CD14-positive monocyte (primary cell): ENCODE measurements at regions not wholly inside any gene's neighbourhood (a gene's known extent, or its start where the extent isn't known, plus 50 kb on each side); places are given as distances from the start of the nearest gene placed in this dataset.

Experiments
- DNase-seq, 3 donors: peaks; one replicate each; pipeline ENCODE4 v3.0.0-alpha.2; 2011 to 2022
- H2AFZ ChIP-seq: 2 replicates; pipeline ENCODE4 v1.6.0; 2012; ENCODE audit warnings: mild to moderate bottlenecking, low read depth, low read length, inconsistent platforms; ENCODE audit not compliant: insufficient read depth, poor library complexity, severe bottlenecking
- H3K27ac ChIP-seq, 2 donors: 1 replicate in 1 of 2; 2 replicates in 1 of 2; pipeline ENCODE4 v1.5.1; 2012 to 2013; ENCODE audit warnings: low read length in 2 of 2, control low read depth in 1 of 2, inconsistent platforms in 1 of 2, low read depth in 1 of 2, mild to moderate bottlenecking in 1 of 2
- H3K27me3 ChIP-seq, 2 donors: one replicate each; pipeline versions ENCODE4 v1.6.0 to v1.6.1; 2011 to 2013; ENCODE audit warnings: low read length in 2 of 2; ENCODE audit not compliant: control insufficient read depth in 2 of 2, insufficient read depth in 2 of 2
- H3K36me3 ChIP-seq, 2 donors: replicated peaks in 1 of 2; 1 replicate in 1 of 2; 2 replicates in 1 of 2; pipeline versions ENCODE4 v1.5.1 to v1.6.1; 2012 to 2013; ENCODE audit warnings: low read length in 2 of 2, control low read depth in 1 of 2, inconsistent platforms in 1 of 2, mild to moderate bottlenecking in 1 of 2; ENCODE audit not compliant: insufficient read depth in 2 of 2, control insufficient read depth in 1 of 2
- H3K4me1 ChIP-seq, 2 donors: 1 replicate in 1 of 2; 2 replicates in 1 of 2; pipeline versions ENCODE4 v1.5.1 to v1.6.1; 2012 to 2013; ENCODE audit warnings: low read length in 2 of 2, control low read depth in 1 of 2, inconsistent platforms in 1 of 2, mild to moderate bottlenecking in 1 of 2, moderate library complexity in 1 of 2; ENCODE audit not compliant: insufficient read depth in 2 of 2, control insufficient read depth in 1 of 2
- H3K4me2 ChIP-seq: replicated peaks from 2 replicates; pipeline ENCODE3; 2012; ENCODE audit warnings: low read length, moderate library complexity, mild to moderate bottlenecking; ENCODE audit not compliant: poor library complexity, severe bottlenecking; ENCODE audit errors: extremely low read depth
- H3K4me3 ChIP-seq, 3 experiments: fragments of 200-600 bp in 1 of 3; sonication (generic) in 1 of 3; replicated peaks in 1 of 3; 1 replicate in 2 of 3; 2 replicates in 1 of 3; pipeline ENCODE4 v1.5.1; 2011 to 2013; ENCODE audit warnings: low read length in 3 of 3, mild to moderate bottlenecking in 3 of 3, control low read depth in 2 of 3, low read depth in 2 of 3, inconsistent platforms in 1 of 3, moderate library complexity in 1 of 3
- H3K79me2 ChIP-seq: 2 replicates; pipeline ENCODE4 v1.6.0; 2012; ENCODE audit warnings: mild to moderate bottlenecking, control low read depth, inconsistent platforms, low read length, moderate library complexity; ENCODE audit not compliant: insufficient read depth
- H3K9ac ChIP-seq: 2 replicates; pipeline ENCODE4 v1.6.0; 2017; ENCODE audit warnings: low read length, mild to moderate bottlenecking; ENCODE audit not compliant: insufficient read depth, poor library complexity, severe bottlenecking
- H3K9me3 ChIP-seq, 2 donors: replicated peaks in 1 of 2; 1 replicate in 1 of 2; 2 replicates in 1 of 2; pipeline versions ENCODE4 v1.5.1 to v1.6.1; 2012 to 2013; ENCODE audit warnings: low read length in 2 of 2, control low read depth in 1 of 2; ENCODE audit not compliant: control insufficient read depth in 1 of 2, insufficient read depth in 1 of 2
- H4K20me1 ChIP-seq: 2 replicates; pipeline ENCODE4 v1.6.0; 2012; ENCODE audit warnings: mild to moderate bottlenecking, low read length, control low read depth, moderate library complexity; ENCODE audit not compliant: insufficient read depth
- H3K27ac Mint-ChIP-seq, 7 donors: one replicate each; pipeline ENCODE4 v1.8.0; 2020; ENCODE audit warnings: mild to moderate bottlenecking in 7 of 7, mixed read lengths in 7 of 7, moderate library complexity in 6 of 7, inconsistent platforms in 2 of 7
- H3K27me3 Mint-ChIP-seq, 3 donors: one replicate each; pipeline ENCODE4 v1.8.0; 2021 to 2022; ENCODE audit warnings: low read depth in 3 of 3, mild to moderate bottlenecking in 3 of 3, mixed read lengths in 3 of 3, moderate library complexity in 3 of 3, inconsistent platforms in 1 of 3
- H3K36me3 Mint-ChIP-seq, 2 donors: one replicate each; pipeline ENCODE4 v1.8.0; 2020; ENCODE audit warnings: mixed read lengths in 2 of 2, inconsistent platforms in 1 of 2, mild to moderate bottlenecking in 1 of 2
- H3K4me1 Mint-ChIP-seq: one replicate; pipeline ENCODE4 v1.8.0; 2020; ENCODE audit warnings: mild to moderate bottlenecking, mixed read lengths
- H3K4me3 Mint-ChIP-seq, 2 donors: one replicate each; pipeline ENCODE4 v1.8.0; 2020; ENCODE audit warnings: mild to moderate bottlenecking in 2 of 2, mixed read lengths in 2 of 2, moderate library complexity in 1 of 2
- H3K9me3 Mint-ChIP-seq, 7 donors: one replicate each; pipeline ENCODE4 v1.8.0; 2020 to 2022; ENCODE audit warnings: mixed read lengths in 7 of 7, mild to moderate bottlenecking in 6 of 7, moderate library complexity in 6 of 7, inconsistent platforms in 2 of 7
- WGBS: methylation state at CpG from one replicate; pipeline ENCODE4 v1.1.5; 2013; ENCODE audit warnings: missing lambda C conversion rate; ENCODE audit not compliant: insufficient coverage; 5-methylcytosine and 5-hydroxymethylcytosine counted together
- intact Hi-C, 2 donors: fragments of 100-400 bp; cut with micrococcal nuclease; formaldehyde crosslinking; loops; one replicate each; pipeline versions ENCODE4 v1.15.0 to v1.15.1; 2023
- TF ChIP-seq, protein P1 (sequence below): fragments of 200-600 bp; IDR thresholded peaks from one replicate; pipeline ENCODE4 v1.8.0; 2022; ENCODE audit warnings: antibody characterized with exemption, mild to moderate bottlenecking

DNA sequence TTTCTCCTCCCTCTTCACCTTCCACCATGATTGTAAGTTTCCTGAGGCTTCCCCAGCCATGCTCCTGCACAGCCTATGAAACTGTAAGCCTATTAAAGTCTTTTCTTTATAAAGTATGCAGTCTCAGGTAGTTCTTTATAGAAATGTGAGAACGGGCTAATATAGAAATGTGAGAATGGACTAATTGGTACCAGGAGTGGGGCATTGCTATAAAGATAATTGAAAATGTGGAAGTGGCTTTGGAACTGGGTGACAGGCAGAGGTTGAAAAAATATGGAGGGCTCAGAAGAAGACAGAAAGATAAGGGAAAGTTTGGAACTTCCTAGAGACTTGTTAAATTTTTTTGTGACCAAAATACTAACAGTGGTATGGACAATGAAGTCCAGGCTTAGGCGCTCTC, 959.3 kb downstream of the SH3BGRL start:
- Histone ChIP-seq H3K9ac (no peak overlapping the region), H2AFZ (no peak overlapping the region), H3K27ac (no peak overlapping the region), H3K4me1 (no peaks in the 10 kb centered on the region), H3K36me3 (no peaks in the 10 kb centered on the region), H3K4me3 (no peak overlapping the region), H3K9me3 (peaks cover 3 to 19% of the 10 kb centered on the region in 2 donors), H3K4me2 (no peak overlapping the region), H3K79me2 (no peaks in the 10 kb centered on the region), H4K20me1 (no peaks in the 10 kb centered on the region), H3K27me3 (no peaks in the 10 kb centered on the region)
- Mint-ChIP-seq H3K4me1 (no peaks in the 10 kb centered on the region), H3K4me3 (no peak overlapping the region), H3K9me3 (peaks cover 0 to 19% (median 6%) of the 10 kb centered on the region in 7 donors), H3K27ac (no peak overlapping the region), H3K36me3 (no peaks in the 10 kb centered on the region), H3K27me3 (no peaks in the 10 kb centered on the region)
- 92% methylated on average over 1 of the region's 2 CpGs for WGBS
- intact Hi-C loops, result no loop called here
- no peak for DNase-seq
- TF ChIP-seq, protein P1, sequence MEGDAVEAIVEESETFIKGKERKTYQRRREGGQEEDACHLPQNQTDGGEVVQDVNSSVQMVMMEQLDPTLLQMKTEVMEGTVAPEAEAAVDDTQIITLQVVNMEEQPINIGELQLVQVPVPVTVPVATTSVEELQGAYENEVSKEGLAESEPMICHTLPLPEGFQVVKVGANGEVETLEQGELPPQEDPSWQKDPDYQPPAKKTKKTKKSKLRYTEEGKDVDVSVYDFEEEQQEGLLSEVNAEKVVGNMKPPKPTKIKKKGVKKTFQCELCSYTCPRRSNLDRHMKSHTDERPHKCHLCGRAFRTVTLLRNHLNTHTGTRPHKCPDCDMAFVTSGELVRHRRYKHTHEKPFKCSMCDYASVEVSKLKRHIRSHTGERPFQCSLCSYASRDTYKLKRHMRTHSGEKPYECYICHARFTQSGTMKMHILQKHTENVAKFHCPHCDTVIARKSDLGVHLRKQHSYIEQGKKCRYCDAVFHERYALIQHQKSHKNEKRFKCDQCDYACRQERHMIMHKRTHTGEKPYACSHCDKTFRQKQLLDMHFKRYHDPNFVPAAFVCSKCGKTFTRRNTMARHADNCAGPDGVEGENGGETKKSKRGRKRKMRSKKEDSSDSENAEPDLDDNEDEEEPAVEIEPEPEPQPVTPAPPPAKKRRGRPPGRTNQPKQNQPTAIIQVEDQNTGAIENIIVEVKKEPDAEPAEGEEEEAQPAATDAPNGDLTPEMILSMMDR, result no peak

DNA sequence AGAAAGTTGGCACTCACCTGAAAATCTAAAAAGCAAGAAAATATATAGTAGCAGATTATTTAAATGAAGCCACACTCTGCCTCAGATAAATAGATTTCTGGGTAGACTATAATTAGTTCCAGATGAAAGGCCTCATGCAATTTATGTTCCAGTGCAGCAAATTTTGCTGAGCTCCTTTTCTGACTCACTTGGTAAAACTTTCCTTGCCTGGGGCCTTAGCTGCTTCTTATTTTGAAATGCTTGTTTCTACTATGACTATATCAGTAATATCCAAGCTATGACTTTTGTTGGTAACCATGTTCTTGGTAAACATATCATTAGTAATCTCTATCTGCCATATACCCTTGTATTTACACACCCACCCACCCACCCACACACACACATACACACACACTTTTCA, 961.8 kb downstream of the SH3BGRL start:
- Mint-ChIP-seq H3K27ac (no peak overlapping the region), H3K36me3 (no peaks in the 10 kb centered on the region), H3K4me1 (no peaks in the 10 kb centered on the region), H3K9me3 (peaks cover 0 to 27% (median 9%) of the 10 kb centered on the region in 7 donors), H3K27me3 (no peaks in the 10 kb centered on the region), H3K4me3 (no peak overlapping the region)
- H3K9me3 ChIP-seq, result peaks cover 8 to 21% of the 10 kb centered on the region in 2 donors
- no peaks in the 10 kb centered on the region for H3K27me3 ChIP-seq
- H3K4me1 ChIP-seq, result no peaks in the 10 kb centered on the region
- no peak overlapping the region for H2AFZ ChIP-seq
- no peak for DNase-seq
- TF ChIP-seq, protein P1, result no peak
- H4K20me1 ChIP-seq, result no peaks in the 10 kb centered on the region
- H3K9ac ChIP-seq, result no peak overlapping the region
- H3K79me2 ChIP-seq, result no peaks in the 10 kb centered on the region
- no peak overlapping the region for H3K4me3 ChIP-seq
- H3K27ac ChIP-seq, result no peak overlapping the region
- H3K36me3 ChIP-seq, result no peaks in the 10 kb centered on the region
- intact Hi-C loops, result no loop called here
- H3K4me2 ChIP-seq, result no peak overlapping the region
